HG02943 (cell line): ENCODE measurements at regions not wholly inside any gene's neighbourhood (a gene's known extent, or its start where the extent isn't known, plus 50 kb on each side); places are given as distances from the start of the nearest gene placed in this dataset.

ENCODE experiments used
- ATAC-seq: cut with Tn5 transposase; IDR thresholded peaks from one replicate; pipeline ENCODE4 v1.9.1; 2021; ENCODE audit warnings: mild to moderate bottlenecking, low read depth, moderate library complexity; ENCODE audit not compliant: unreplicated experiment

- ATAC-seq = no peak
These were observed 608.2 kb upstream of the ACVR2A start for GRCh38 chr2:147236601-147237000.

GRCh38 chr2:147232225-147232669 is 612.6 kb upstream of the ACVR2A start:
- ATAC-seq = no peak

- ATAC-seq = no peak
These were observed 613.2 kb upstream of the ACVR2A start for GRCh38 chr2:147231607-147232006.

- ATAC-seq = no peak
These were observed 613.7 kb upstream of the ACVR2A start for GRCh38 chr2:147231081-147231480.

GRCh38 chr2:147227313-147227712 is 617.5 kb upstream of the ACVR2A start:
- no peak for ATAC-seq

- no peak for ATAC-seq
These were observed 620.8 kb upstream of the ACVR2A start for GRCh38 chr2:147224070-147224469.

DNA sequence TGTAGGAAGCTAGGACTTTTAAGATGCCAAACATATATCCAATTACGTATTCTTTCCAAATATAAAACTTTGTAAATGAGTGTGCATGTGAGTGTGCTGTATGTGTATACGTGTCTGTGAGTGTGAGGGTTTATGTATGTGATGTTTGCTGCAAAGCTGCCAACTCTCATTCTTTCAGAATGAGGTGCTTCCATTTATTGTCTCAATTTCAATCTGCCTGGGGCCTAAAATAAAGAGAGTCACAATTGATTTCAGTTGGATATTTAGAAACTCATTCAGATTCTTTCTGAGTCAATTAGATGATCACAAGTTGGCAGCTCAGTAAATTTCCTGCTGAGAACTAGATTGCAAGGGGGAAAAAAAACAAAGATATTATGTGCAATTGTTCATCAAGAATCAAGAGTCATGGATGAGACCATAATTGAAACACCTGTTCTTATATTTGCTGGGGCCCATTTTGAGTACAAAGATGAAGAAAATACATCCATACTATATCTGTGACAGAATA is 621.2 kb upstream of the ACVR2A start:
- ATAC-seq = no peak

DNA sequence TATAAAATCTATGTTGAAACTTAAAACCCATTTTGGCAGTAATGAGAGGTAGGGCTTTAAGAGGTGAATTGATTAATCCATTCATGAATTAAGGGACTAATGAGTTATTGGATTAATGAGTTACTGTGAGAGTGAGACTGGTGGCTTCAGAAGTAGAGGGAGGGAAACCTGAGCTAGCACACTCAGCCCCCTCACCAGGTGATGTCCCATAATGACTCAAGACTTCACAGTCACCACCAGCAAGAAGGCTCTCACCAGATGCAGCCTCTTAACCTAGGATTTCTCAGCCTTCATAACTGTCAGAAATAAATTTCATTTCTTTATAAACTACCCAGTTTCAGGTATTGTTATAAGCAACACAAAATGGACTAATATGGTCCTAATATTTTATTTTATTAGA is 621.7 kb upstream of the ACVR2A start:
- ATAC-seq = no peak

DNA sequence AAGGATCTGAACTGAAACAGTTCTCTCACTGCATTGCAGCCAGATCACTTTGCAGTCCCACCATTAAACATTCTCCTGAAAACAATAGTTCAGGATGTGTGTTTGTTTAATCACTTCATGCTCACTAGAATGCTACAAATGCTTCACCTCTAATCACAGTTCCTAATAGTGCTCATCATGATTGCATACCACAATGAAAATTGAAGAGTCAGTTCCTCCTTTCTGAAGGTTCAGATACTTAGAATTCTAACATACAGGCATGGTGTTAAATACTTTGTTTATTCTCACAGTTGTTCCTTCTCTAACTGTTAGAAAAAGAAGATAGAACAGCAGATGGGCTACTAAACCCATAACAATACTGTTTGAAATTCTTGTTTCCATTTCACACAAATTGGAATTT is 622.3 kb upstream of the ACVR2A start:
- ATAC-seq = no peak

- no peak for ATAC-seq
These were observed 629.9 kb upstream of the ACVR2A start for GRCh38 chr2:147214914-147215313.

GRCh38 chr2:147211484-147211883 is 633.3 kb upstream of the ACVR2A start:
- ATAC-seq = no peak

DNA sequence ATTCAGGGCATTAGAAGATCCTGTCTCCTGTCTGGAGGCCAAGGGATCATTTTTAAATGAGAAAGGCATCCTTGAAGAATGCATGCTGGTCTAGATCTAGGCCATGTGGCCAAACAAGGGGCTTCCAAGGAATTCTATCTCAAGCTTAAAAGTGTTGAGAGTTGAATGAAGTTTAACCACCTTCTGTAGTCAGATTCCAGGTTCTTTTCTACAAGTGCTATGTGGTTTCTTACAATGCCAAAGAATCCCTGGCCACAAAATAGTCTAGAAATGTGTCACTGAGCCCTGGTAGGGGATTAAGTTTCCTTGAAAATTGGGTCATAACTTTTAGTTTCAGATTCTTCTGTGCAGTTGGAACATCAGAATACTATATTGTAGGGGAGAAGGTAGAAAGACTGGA is 640.7 kb upstream of the ACVR2A start:
- no peak for ATAC-seq

- no peak for ATAC-seq
These were observed 646.1 kb upstream of the ACVR2A start for GRCh38 chr2:147198651-147199171.

DNA sequence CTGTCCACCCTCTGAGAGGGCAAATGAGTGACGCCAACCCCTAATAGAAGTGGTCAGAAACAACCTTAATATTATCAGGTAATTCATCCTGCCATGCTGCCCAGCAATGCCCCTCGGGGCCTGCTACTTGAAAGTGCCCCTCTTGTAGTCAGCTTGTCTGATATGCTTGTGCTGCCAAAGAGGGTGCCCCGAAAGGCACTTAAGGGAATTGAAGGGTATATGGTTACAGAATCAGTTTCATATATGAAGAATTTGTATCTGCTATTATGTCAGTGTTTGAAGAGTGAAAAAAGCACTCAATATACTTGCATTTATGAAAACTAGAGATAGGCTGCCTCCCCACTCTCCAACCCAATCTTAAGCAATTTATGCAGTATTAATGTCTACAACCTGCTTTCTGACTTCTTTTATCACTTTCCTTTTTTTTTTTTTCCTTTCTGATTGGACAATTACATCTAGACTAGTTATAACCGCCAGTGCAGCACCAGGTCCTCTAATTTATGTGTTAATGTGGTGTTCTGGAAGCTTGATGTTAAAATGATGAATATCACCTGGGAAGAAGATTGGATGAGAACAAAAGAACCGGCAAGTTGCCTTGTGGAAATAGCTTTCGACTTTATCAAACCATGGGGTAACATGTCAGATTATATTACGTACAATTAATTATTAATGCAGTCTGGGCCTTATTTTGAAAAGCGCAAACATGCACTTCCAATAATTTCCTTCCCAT is 646.9 kb upstream of the ACVR2A start:
- no peak for ATAC-seq

- ATAC-seq = peak; percentile 81
These were observed 662.6 kb upstream of the ACVR2A start for GRCh38 chr2:147182260-147182659.

DNA sequence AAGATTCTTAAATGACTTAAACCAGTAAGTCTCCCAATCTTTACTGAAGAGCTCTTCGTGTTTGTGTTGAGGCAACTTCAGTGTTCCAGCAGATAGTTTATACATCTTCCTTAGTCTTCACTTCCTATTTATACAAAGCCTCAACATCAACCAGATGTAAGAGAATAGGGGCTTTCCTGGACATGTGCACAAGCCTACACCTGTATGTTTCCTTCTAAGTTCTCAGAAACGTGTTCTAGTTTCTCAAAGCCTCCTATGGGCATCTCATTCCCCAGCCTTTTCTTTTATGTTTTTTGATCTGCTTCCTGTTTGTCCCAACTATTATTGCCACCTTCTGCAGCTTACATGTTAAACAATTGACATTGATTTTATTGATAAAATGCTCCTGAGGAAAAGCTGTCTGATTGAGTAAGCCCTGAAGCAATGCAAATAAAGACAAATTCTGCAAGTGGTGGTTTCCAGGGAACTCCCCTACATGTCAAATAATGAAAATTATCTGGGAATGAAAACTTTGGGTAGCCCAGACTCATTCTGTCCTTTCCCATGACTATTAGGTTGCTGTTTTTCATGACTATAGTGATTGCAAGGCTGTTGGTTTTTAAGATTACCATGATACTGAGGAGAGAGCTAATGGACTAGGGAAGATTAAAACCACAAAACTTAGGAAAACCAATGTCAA is 663.3 kb upstream of the ACVR2A start:
- no peak for ATAC-seq

GRCh38 chr2:147177071-147177857 is 667.6 kb upstream of the ACVR2A start:
- ATAC-seq = no peak

DNA sequence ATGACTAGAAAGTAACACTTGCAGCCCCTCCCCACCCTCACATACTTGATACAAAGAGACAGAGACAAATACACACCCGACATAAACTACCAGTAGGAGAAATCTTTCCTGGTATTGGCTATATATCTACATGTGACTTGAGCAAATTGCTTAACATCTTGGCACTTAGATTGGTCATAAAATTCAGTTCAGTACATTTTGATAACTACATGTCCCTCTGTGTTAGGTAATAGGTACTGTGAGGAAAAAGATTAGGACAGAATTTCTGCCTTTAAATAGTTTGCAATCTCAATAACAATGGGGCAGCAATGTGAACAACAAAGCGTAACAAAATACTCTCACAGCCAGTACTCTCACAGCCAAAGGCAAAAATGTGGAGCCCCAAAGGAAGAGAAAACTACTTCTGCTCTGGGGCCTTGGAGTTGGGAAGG is 670.0 kb upstream of the ACVR2A start:
- ATAC-seq = no peak

DNA sequence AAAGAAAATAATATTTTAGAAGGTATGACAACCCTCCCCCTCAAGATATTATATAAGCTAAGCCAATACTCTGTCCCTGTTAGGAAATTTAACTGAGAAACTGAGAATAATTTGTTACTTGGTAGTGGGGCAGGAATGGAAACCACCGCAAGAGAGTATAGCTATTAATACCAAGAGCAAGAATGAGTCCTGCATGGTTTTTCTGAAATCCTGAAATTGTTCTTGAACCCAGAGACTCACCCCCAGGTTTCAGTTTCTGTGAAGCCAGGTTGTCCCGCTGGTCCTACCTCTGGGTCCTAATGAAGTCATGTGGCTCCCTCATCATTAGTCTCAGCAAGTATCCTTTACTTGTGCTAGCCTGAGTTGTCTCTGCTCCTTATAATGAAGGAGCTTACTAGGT is 671.0 kb upstream of the ACVR2A start:
- ATAC-seq = no peak

- no peak for ATAC-seq
These were observed 671.6 kb upstream of the ACVR2A start for GRCh38 chr2:147173189-147173581.
